ENCODE measurements at regions not wholly inside any gene's neighbourhood (a gene's known extent, or its start where the extent isn't known, plus 50 kb on each side); places are given as distances from the start of the nearest gene placed in this dataset.

DNA sequence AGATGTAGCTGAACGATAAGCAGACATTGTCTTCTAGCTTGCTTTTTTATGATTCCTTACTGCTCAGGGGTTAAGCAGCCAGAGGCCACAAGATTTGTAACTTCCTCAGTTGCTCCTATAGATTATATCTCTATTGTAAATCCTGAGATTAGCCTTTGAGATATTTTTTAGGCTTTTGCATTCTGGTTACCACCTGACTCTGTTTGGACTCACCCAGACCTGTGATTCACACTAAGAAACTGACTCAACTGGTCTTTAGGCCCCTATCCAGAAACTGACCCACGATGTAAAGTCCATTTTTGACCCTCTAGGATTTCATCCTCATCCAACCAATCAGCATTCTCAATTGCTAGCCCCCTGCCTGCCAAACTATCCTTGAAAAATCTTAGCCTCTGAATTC lies 194.4 kb downstream of the RASSF9 start:
- H3K4me1 ChIP-seq (ENCODE audit: insufficient read depth, low read length, poor library complexity, severe bottlenecking): peaks cover 16% of the 10 kb centered on the region
- H3K9ac ChIP-seq (ENCODE audit: low read depth, low read length, poor library complexity, severe bottlenecking): no peak overlapping the region
- peak overlapping the region; percentile 68; the same call in 1 of the 2 replicates for H2AFZ ChIP-seq (ENCODE audit: low read length)
- H3K27me3 ChIP-seq (ENCODE audit: insufficient read depth, low read length, poor library complexity, severe bottlenecking): no peaks in the 10 kb centered on the region
- H4K20me1 ChIP-seq (ENCODE audit: insufficient read depth, low read length, poor library complexity, severe bottlenecking): no peaks in the 10 kb centered on the region
- TF ChIP-seq EZH2phosphoT487 (IDR thresholded peaks at IDR 0.05; ENCODE audit: borderline replicate concordance): no peak
- TF ChIP-seq CTCF (conservative IDR thresholded peaks at IDR 0.05; ENCODE audit: low read length): no peak
- H3F3A ChIP-seq (ENCODE audit: low read depth): no peaks in the 10 kb centered on the region
- H3K4me3 ChIP-seq (ENCODE audit: low read length, poor library complexity, severe bottlenecking): no peak overlapping the region
- no peaks in the 10 kb centered on the region for H3K9me2 ChIP-seq (replicated peaks; ENCODE audit: low read depth, low read length)
- H3K36me3 ChIP-seq (ENCODE audit: insufficient read depth, low read length): no peaks in the 10 kb centered on the region
- no peaks in the 10 kb centered on the region for H3K79me2 ChIP-seq (ENCODE audit: insufficient read depth, low read length)
- no peaks in the 10 kb centered on the region for H3K9me3 ChIP-seq (ENCODE audit: insufficient read depth, low read depth, low read length)
- peak overlapping the region; percentile 5 for H3K4me2 ChIP-seq (ENCODE audit: low read depth, low read length, poor library complexity, severe bottlenecking)

DNA sequence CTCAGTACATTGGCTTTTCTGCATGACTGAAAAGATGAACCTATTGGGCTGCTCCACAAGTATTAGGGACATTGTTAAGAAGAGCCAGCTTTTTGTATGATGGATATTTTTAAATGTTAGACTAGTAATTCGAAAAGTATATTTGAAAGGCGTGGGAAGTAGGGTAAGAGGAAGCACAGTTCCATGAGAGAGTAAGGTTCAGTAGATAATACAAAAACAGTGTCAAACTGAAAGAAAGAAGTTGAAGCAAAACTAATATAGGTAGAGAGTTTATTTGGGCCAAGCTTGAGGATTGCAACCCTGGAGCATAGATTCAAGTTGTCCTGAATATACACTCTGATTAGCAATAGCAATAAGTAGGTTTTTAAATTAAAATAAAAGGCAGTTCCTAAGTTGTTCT lies 193.9 kb downstream of the RASSF9 start:
- Histone ChIP-seq H3K36me3 (ENCODE audit: insufficient read depth, low read length) (no peaks in the 10 kb centered on the region), H3K4me3 (ENCODE audit: low read length, poor library complexity, severe bottlenecking) (no peak overlapping the region), H2AFZ (ENCODE audit: low read length) (no peak overlapping the region), H3F3A (ENCODE audit: low read depth) (no peaks in the 10 kb centered on the region), H3K79me2 (ENCODE audit: insufficient read depth, low read length) (no peaks in the 10 kb centered on the region), H3K9ac (ENCODE audit: low read depth, low read length, poor library complexity, severe bottlenecking) (no peak overlapping the region), H3K4me1 (ENCODE audit: insufficient read depth, low read length, poor library complexity, severe bottlenecking) (peaks cover 16% of the 10 kb centered on the region), H4K20me1 (ENCODE audit: insufficient read depth, low read length, poor library complexity, severe bottlenecking) (no peaks in the 10 kb centered on the region), H3K4me2 (ENCODE audit: low read depth, low read length, poor library complexity, severe bottlenecking) (no peak overlapping the region), H3K9me3 (ENCODE audit: insufficient read depth, low read depth, low read length) (no peaks in the 10 kb centered on the region), H3K27me3 (ENCODE audit: insufficient read depth, low read length, poor library complexity, severe bottlenecking) (no peaks in the 10 kb centered on the region), H3K9me2 (replicated peaks; ENCODE audit: low read depth, low read length) (no peaks in the 10 kb centered on the region)
- TF ChIP-seq CTCF (conservative IDR thresholded peaks at IDR 0.05; ENCODE audit: low read length) (no peak), EZH2phosphoT487 (IDR thresholded peaks at IDR 0.05; ENCODE audit: borderline replicate concordance) (no peak)

DNA sequence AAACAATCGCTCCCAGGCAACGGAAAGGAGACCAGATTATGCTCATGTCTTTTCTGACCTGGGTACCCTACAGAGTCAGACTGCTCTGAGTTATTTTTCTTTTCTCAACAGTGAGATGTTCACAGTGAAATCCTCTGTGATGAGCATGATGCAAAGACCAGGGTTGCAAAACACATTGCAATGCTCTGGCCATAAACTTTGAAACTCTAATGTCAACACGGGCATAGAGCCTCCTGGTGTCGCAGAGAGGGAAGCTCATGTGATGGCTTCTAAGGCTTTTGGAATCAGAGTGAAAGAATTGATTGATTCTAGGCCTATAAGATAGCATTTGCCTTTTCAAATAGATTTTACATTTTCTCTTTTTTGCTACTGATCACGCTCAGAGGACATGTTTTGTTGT lies 193.4 kb downstream of the RASSF9 start:
- no peak overlapping the region for H3K4me2 ChIP-seq (ENCODE audit: low read depth, low read length, poor library complexity, severe bottlenecking)
- no peak for TF ChIP-seq EZH2phosphoT487 (IDR thresholded peaks at IDR 0.05; ENCODE audit: borderline replicate concordance)
- TF ChIP-seq CTCF (conservative IDR thresholded peaks at IDR 0.05; ENCODE audit: low read length): peak; percentile 52

More for the DNA sequence above, 193.4 kb downstream of the RASSF9 start:
- Histone ChIP-seq H3K9me3 (ENCODE audit: insufficient read depth, low read depth, low read length) (no peaks in the 10 kb centered on the region), H3F3A (ENCODE audit: low read depth) (no peaks in the 10 kb centered on the region), H2AFZ (ENCODE audit: low read length) (no peak overlapping the region), H3K79me2 (ENCODE audit: insufficient read depth, low read length) (no peaks in the 10 kb centered on the region), H3K9me2 (replicated peaks; ENCODE audit: low read depth, low read length) (no peaks in the 10 kb centered on the region), H3K36me3 (ENCODE audit: insufficient read depth, low read length) (no peaks in the 10 kb centered on the region), H3K27me3 (ENCODE audit: insufficient read depth, low read length, poor library complexity, severe bottlenecking) (no peaks in the 10 kb centered on the region), H3K4me1 (ENCODE audit: insufficient read depth, low read length, poor library complexity, severe bottlenecking) (peaks cover 16% of the 10 kb centered on the region), H4K20me1 (ENCODE audit: insufficient read depth, low read length, poor library complexity, severe bottlenecking) (no peaks in the 10 kb centered on the region), H3K9ac (ENCODE audit: low read depth, low read length, poor library complexity, severe bottlenecking) (no peak overlapping the region), H3K4me3 (ENCODE audit: low read length, poor library complexity, severe bottlenecking) (no peak overlapping the region)

Data from Loucy (cell line).